Body of pancreas (tissue), 4 donors: ENCODE measurements at regions not wholly inside any gene's neighbourhood (a gene's known extent, or its start where the extent isn't known, plus 50 kb on each side); places are given as distances from the start of the nearest gene placed in this dataset.

Experiments used
- POLR2A ChIP-seq, 3 donors: fragments of 450-650 bp; IDR thresholded peaks; one replicate each; pipeline ENCODE4 v1.6.1; 2016; ENCODE audit warnings: antibody characterized with exemption in 3 of 3, mild to moderate bottlenecking in 2 of 3
- TF ChIP-seq, protein P1 (sequence below), 7 experiments: fragments of 450-650 bp in 4 of 7; fragments of 200-600 bp in 3 of 7; sonication (generic) in 3 of 7; IDR thresholded peaks; one replicate each; pipeline ENCODE4 v1.5.1; 2016 to 2019; ENCODE audit warnings: antibody characterized with exemption in 7 of 7

DNA sequence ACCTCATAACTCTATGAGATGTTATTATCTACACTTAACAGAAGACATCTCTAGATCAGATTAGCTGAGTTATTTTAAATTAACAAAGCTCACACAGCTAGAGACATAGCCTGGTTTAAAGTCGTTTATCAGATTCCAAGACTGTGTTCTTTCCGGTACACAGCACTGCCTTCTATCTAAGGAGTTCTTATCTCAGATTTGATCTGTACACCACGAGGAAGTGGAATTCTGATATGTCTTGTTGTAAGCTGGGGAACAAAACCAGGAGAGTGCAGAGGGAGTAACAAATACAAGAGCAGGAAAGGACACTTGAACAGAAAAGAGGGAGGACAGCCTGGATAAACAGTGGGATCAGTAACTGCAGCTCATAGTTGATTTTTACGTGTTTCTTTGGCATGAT is 61.7 kb upstream of the KCNMB2 start:
- TF ChIP-seq, protein P1, sequence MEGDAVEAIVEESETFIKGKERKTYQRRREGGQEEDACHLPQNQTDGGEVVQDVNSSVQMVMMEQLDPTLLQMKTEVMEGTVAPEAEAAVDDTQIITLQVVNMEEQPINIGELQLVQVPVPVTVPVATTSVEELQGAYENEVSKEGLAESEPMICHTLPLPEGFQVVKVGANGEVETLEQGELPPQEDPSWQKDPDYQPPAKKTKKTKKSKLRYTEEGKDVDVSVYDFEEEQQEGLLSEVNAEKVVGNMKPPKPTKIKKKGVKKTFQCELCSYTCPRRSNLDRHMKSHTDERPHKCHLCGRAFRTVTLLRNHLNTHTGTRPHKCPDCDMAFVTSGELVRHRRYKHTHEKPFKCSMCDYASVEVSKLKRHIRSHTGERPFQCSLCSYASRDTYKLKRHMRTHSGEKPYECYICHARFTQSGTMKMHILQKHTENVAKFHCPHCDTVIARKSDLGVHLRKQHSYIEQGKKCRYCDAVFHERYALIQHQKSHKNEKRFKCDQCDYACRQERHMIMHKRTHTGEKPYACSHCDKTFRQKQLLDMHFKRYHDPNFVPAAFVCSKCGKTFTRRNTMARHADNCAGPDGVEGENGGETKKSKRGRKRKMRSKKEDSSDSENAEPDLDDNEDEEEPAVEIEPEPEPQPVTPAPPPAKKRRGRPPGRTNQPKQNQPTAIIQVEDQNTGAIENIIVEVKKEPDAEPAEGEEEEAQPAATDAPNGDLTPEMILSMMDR (IDR thresholded peaks at IDR 0.05), result no peak
- TF ChIP-seq POLR2A (IDR thresholded peaks at IDR 0.05), result no peak
